GM12878 (cell line): ENCODE measurements at regions not wholly inside any gene's neighbourhood (a gene's known extent, or its start where the extent isn't known, plus 50 kb on each side); places are given as distances from the start of the nearest gene placed in this dataset.

Experiments
- ATAC-seq: fragments of 200-7000 bp; cut with Tn5 transposase; 3 replicates; pipeline ENCODE4 v1.9.1; 2020; ENCODE audit warnings: mild to moderate bottlenecking, moderate library complexity
- BruUV-seq: library from RNA; stranded (reverse); fragments of 400-500 nt; replicated peaks from 2 replicates; lab custom pipeline; 2021; lab: Mats Ljungman, UMichigan
- CTCF ChIA-PET: fragments of 300-600 bp; sonication (Branson Sonifier 250); formaldehyde crosslinking; extraction: SDS; loops from one replicate; lab custom pipeline; 2021; ENCODE audit warnings: inconsistent platforms; lab: Yijun Ruan, JAX
- POLR2A ChIA-PET: fragments of 350-600 bp; formaldehyde crosslinking; extraction: SDS; loops from one replicate; lab custom pipeline; 2021; ENCODE audit warnings: inconsistent platforms; lab: Charles Lee
- RAD21 ChIA-PET: fragments of 300-600 bp; sonication (Branson Sonifier 250); formaldehyde crosslinking; loops from one replicate; lab custom pipeline; 2023; ENCODE audit warnings: antibody characterized with exemption; ENCODE audit not compliant: unreplicated experiment; lab: Charles Lee
- SMC1A ChIA-PET: fragments of 300-600 bp; sonication (Branson Sonifier 250); formaldehyde crosslinking; loops from one replicate; lab custom pipeline; 2023; ENCODE audit not compliant: unreplicated experiment, uncharacterized antibody; lab: Charles Lee
- DNase-seq: peaks from one replicate; pipeline ENCODE4 v3.0.0-alpha.2; 2011; ENCODE audit warnings: low read depth, low spot score
- FAIRE-seq: peaks from 3 replicates; lab custom pipeline; 2011; peaks lifted over from hg19 to GRCh38; lab: Jason Lieb, UNC
- H2AFZ ChIP-seq: 2 replicates; pipeline ENCODE4 v1.6.0; 2011; ENCODE audit warnings: low read depth, low read length, control low read depth; ENCODE audit not compliant: control insufficient read depth
- H3K27ac ChIP-seq: 2 replicates; pipeline ENCODE4 v1.5.1; 2011; ENCODE audit warnings: control low read depth; ENCODE audit not compliant: control insufficient read depth, insufficient read depth
- H3K27me3 ChIP-seq, 2 experiments: replicated peaks in 1 of 2; 2 replicates each; pipeline versions ENCODE4 v1.6.0 to v1.6.1; 2011; ENCODE audit warnings: low read length in 1 of 2; ENCODE audit not compliant: control insufficient read depth in 2 of 2, insufficient read depth in 2 of 2
- H3K36me3 ChIP-seq, 2 experiments: 2 replicates each; pipeline ENCODE4 v1.5.1; 2011; ENCODE audit warnings: low read length in 1 of 2; ENCODE audit not compliant: control insufficient read depth in 2 of 2, insufficient read depth in 2 of 2
- H3K4me1 ChIP-seq: 2 replicates; pipeline ENCODE4 v1.6.1; 2011; ENCODE audit warnings: mild to moderate bottlenecking, low read length, moderate library complexity, mixed read lengths; ENCODE audit not compliant: control insufficient read depth, insufficient read depth
- H3K4me2 ChIP-seq: 2 replicates; pipeline ENCODE4 v1.6.0; 2011; ENCODE audit warnings: control low read depth; ENCODE audit not compliant: control insufficient read depth, insufficient read depth
- H3K4me3 ChIP-seq: fragments of 200-600 bp; sonication (generic); 2 replicates; pipeline ENCODE4 v1.5.1; 2016
- H3K79me2 ChIP-seq: 2 replicates; pipeline ENCODE4 v1.6.0; 2011; ENCODE audit warnings: low read length; ENCODE audit not compliant: control insufficient read depth, insufficient read depth
- H3K9ac ChIP-seq: 2 replicates; pipeline ENCODE4 v1.8.0; 2011; ENCODE audit warnings: low read length, control low read depth, mixed read lengths; ENCODE audit not compliant: control insufficient read depth, insufficient read depth
- H3K9me3 ChIP-seq: replicated peaks from 3 replicates; pipeline ENCODE4 v1.5.1; 2011; ENCODE audit warnings: mild to moderate bottlenecking, low read length; ENCODE audit not compliant: control insufficient read depth, insufficient read depth
- H4K20me1 ChIP-seq: 2 replicates; pipeline ENCODE4 v1.6.0; 2011; ENCODE audit not compliant: control insufficient read depth, insufficient read depth
- ATF3 ChIP-seq: IDR thresholded peaks from 2 replicates; pipeline ENCODE4 v1.6.1; 2011; ENCODE audit warnings: low read depth, mild to moderate bottlenecking, low read length, moderate library complexity, borderline replicate concordance; ENCODE audit errors: extremely low read depth
- CBFB ChIP-seq: IDR thresholded peaks from 2 replicates; pipeline ENCODE4 v1.6.1; 2016; ENCODE audit warnings: antibody characterized with exemption, low read depth
- CBX3 ChIP-seq: fragments of 200-600 bp; sonication (generic); IDR thresholded peaks from 2 replicates; pipeline ENCODE4 v1.6.1; 2016; ENCODE audit warnings: low read depth, borderline replicate concordance
- CTCF ChIP-seq, 3 experiments: IDR thresholded peaks in 2 of 3; conservative IDR thresholded peaks in 1 of 3; 2 replicates each; pipeline ENCODE4 v1.5.1; 2011; ENCODE audit warnings: low read depth in 3 of 3, low read length in 3 of 3, mild to moderate bottlenecking in 3 of 3, control low read depth in 2 of 3, moderate library complexity in 2 of 3, inconsistent platforms in 1 of 3, mixed read lengths in 1 of 3; ENCODE audit not compliant: control insufficient read depth in 2 of 3, insufficient read depth in 1 of 3; ENCODE audit errors: extremely low read depth in 1 of 3
- FOS ChIP-seq: IDR thresholded peaks from 3 replicates; pipeline ENCODE4 v1.6.1; 2011; ENCODE audit warnings: borderline replicate concordance; ENCODE audit not compliant: insufficient read length; ENCODE audit errors: extremely low read depth
- KDM1A ChIP-seq: fragments of 200-600 bp; sonication (generic); IDR thresholded peaks from 2 replicates; pipeline ENCODE4 v1.6.1; 2016; ENCODE audit warnings: borderline replicate concordance
- NFXL1 ChIP-seq: fragments of 450-650 bp; IDR thresholded peaks from 2 replicates; pipeline ENCODE4 v1.6.1; 2017; ENCODE audit warnings: antibody characterized with exemption, mild to moderate bottlenecking, borderline replicate concordance
- NFYA ChIP-seq: IDR thresholded peaks from 2 replicates; pipeline ENCODE4 v1.6.1; 2011; ENCODE audit warnings: low read depth, mild to moderate bottlenecking, low read length, improper control_type of control experiment, borderline replicate concordance
- SMAD5 ChIP-seq: IDR thresholded peaks from 2 replicates; pipeline ENCODE4 v1.6.1; 2016; ENCODE audit warnings: antibody characterized with exemption, low read depth
- SRF ChIP-seq, 2 experiments: IDR thresholded peaks; 2 replicates each; pipeline ENCODE4 v1.6.1; 2011; ENCODE audit warnings: low read depth in 2 of 2, low read length in 2 of 2, mild to moderate bottlenecking in 1 of 2, moderate library complexity in 1 of 2
- USF2 ChIP-seq: IDR thresholded peaks from 2 replicates; pipeline ENCODE4 v1.6.1; 2011; ENCODE audit warnings: low read depth, low read length, improper control_type of control experiment, borderline replicate concordance
- ZNF384 ChIP-seq: IDR thresholded peaks from 2 replicates; pipeline ENCODE4 v1.6.1; 2012; ENCODE audit warnings: low read depth, mild to moderate bottlenecking, low read length, improper control_type of control experiment, borderline replicate concordance
- ZNF592 ChIP-seq: fragments of 450-650 bp; IDR thresholded peaks from 2 replicates; pipeline ENCODE4 v1.6.1; 2017; ENCODE audit warnings: mild to moderate bottlenecking, moderate library complexity
- WGBS: methylation state at CpG from one replicate; pipeline ENCODE4 v1.1.6; 2016; ENCODE audit warnings: low lambda C conversion rate; ENCODE audit not compliant: insufficient replicate concordance, insufficient coverage; ENCODE audit errors: missing lambda C conversion rate; 5-methylcytosine and 5-hydroxymethylcytosine counted together
- in situ Hi-C: fragments of 300-500 bp; cut with MboI; formaldehyde crosslinking; loops from 9 replicates; pipeline ENCODE4 v1.14.3; 2018; ENCODE audit warnings: mixed read lengths
- intact Hi-C: fragments of 100-400 bp; cut with micrococcal nuclease; formaldehyde crosslinking; loops from one replicate; pipeline ENCODE4 v1.14.2; 2022; ENCODE audit not compliant: unreplicated experiment

GRCh38 chr7:69489533-69489932, 108.7 kb upstream of the AUTS2 start:
- POLR2A ChIA-PET = interaction anchor here (0.6 kb wide), 1 partner anchor 1230 kb away, joined by 4 read pairs; no protein-coding TSS in a partner anchor
- SMC1A ChIA-PET = interaction anchor here (0.7 to 1.2 kb wide), 2 partner anchors 18 to 1140 kb away, joined by 3 read pairs; no protein-coding TSS in a partner anchor
- Histone ChIP-seq H3K79me2 (no peaks in the 10 kb centered on the region), H3K4me1 (0 out of 2 replicates have a peak, but pooled peaks cover 3% of the 10 kb centered on the region), H3K27me3 (no peaks in the 10 kb centered on the region), H3K9me3 (no peaks in the 10 kb centered on the region), H3K4me3 (no peak overlapping the region), H2AFZ (no peak overlapping the region), H3K36me3 (no peaks in the 10 kb centered on the region), H4K20me1 (no peaks in the 10 kb centered on the region), H3K4me2 (no peak overlapping the region), H3K9ac (no peak overlapping the region), H3K27ac (no peak overlapping the region)
- TF ChIP-seq ZNF592 = no peak
- no peak for TF ChIP-seq FOS
- no peak for TF ChIP-seq NFXL1
- TF ChIP-seq ZNF384 = no peak
- no peak for TF ChIP-seq SRF (IDR thresholded peaks at IDR 0.05; ENCODE audit: low read depth in 2 of 2, low read length in 2 of 2)
- no peak for TF ChIP-seq CBFB
- TF ChIP-seq SMAD5 = no peak
- TF ChIP-seq CBX3 = no peak
- no peak for TF ChIP-seq USF2
- TF ChIP-seq CTCF (IDR thresholded peaks at IDR 0.05 in 2 of 3, conservative IDR thresholded peaks at IDR 0.05 in 1 of 3; ENCODE audit: control insufficient read depth in 2 of 3, extremely low read depth in 1 of 3, insufficient read depth in 1 of 3, low read depth in 3 of 3, low read length in 3 of 3) = no peak
- no peak for TF ChIP-seq ATF3
- TF ChIP-seq NFYA = no peak
- TF ChIP-seq KDM1A = no peak
- 56% methylated on average over 3 of the region's 3 CpGs for WGBS
- FAIRE-seq (no peak), ATAC-seq (no peak), DNase-seq (no peak)
- intact Hi-C loops (no loop called here), in situ Hi-C loops (no loop called here)
- CTCF ChIA-PET = no interaction called here
- BruUV-seq = no TSS peak
- RAD21 ChIA-PET = no interaction called here
